ENCODE measurements at regions not wholly inside any gene's neighbourhood (a gene's known extent, or its start where the extent isn't known, plus 50 kb on each side); places are given as distances from the start of the nearest gene placed in this dataset.

- TF ChIP-seq REST (IDR thresholded peaks at IDR 0.05; ENCODE audit: low read depth, low read length) (no peak), ZNF207 (IDR thresholded peaks at IDR 0.05; ENCODE audit: borderline replicate concordance) (no peak), FOXM1 (IDR thresholded peaks at IDR 0.05; ENCODE audit: low read depth, low read length) (no peak), SPI1 (IDR thresholded peaks at IDR 0.05; ENCODE audit: borderline replicate concordance, insufficient read depth, low read depth, low read length) (no peak), CHD2 (IDR thresholded peaks at IDR 0.05; ENCODE audit: borderline replicate concordance, low read depth, low read length) (no peak), ZBTB33 (IDR thresholded peaks at IDR 0.05) (no peak), MEF2A (IDR thresholded peaks at IDR 0.05; ENCODE audit: insufficient read depth, low read depth, low read length) (no peak), EGR1 (IDR thresholded peaks at IDR 0.05; ENCODE audit: borderline replicate concordance in 1 of 2, low read depth in 2 of 2, low read length in 2 of 2) (no peak), BRCA1 (IDR thresholded peaks at IDR 0.05; ENCODE audit: low read depth, low read length) (no peak), RAD21 (IDR thresholded peaks at IDR 0.05; ENCODE audit: insufficient read depth, low read depth, low read length) (no peak), KDM1A (IDR thresholded peaks at IDR 0.05; ENCODE audit: borderline replicate concordance) (no peak), ZNF274 (IDR thresholded peaks at IDR 0.05; ENCODE audit: insufficient read depth, insufficient read length) (no peak), RCOR1 (conservative IDR thresholded peaks at IDR 0.05; ENCODE audit: low read depth, low read length) (no peak), IRF5 (IDR thresholded peaks at IDR 0.05; ENCODE audit: borderline replicate concordance) (no peak)
- ATAC-seq (no peak), FAIRE-seq (no peak), DNase-seq (ENCODE audit: low read depth, low spot score) (no peak)
- in situ Hi-C loops (cut with MboI) = no loop called here
- Histone ChIP-seq H3K27me3 (replicated peaks in 1 of 2; ENCODE audit: control insufficient read depth in 2 of 2, insufficient read depth in 2 of 2, low read length in 1 of 2) (no peaks in the 10 kb centered on the region), H3K4me1 (ENCODE audit: control insufficient read depth, insufficient read depth, low read length) (no peaks in the 10 kb centered on the region), H4K20me1 (ENCODE audit: control insufficient read depth, insufficient read depth) (no peaks in the 10 kb centered on the region), H3K9me3 (replicated peaks; ENCODE audit: control insufficient read depth, insufficient read depth, low read length) (no peaks in the 10 kb centered on the region; the same call in 2 of the 3 replicates), H3K4me2 (ENCODE audit: control insufficient read depth, insufficient read depth) (no peak overlapping the region), H3K9ac (ENCODE audit: control insufficient read depth, insufficient read depth, low read length) (no peak overlapping the region), H2AFZ (ENCODE audit: control insufficient read depth, low read depth, low read length) (no peak overlapping the region), H3K36me3 (ENCODE audit: control insufficient read depth in 2 of 2, insufficient read depth in 2 of 2, low read length in 1 of 2) (no peaks in the 10 kb centered on the region), H3K27ac (ENCODE audit: control insufficient read depth, insufficient read depth) (no peak overlapping the region), H3K4me3 (no peak overlapping the region), H3K79me2 (ENCODE audit: control insufficient read depth, insufficient read depth, low read length) (no peaks in the 10 kb centered on the region)
- ChIA-PET POLR2A (no interaction called here), RAD21 (ENCODE audit: unreplicated experiment) (no interaction called here), SMC1A (ENCODE audit: uncharacterized antibody, unreplicated experiment) (no interaction called here), CTCF (no interaction called here)
- intact Hi-C loops (cut with micrococcal nuclease; ENCODE audit: unreplicated experiment) = no loop called here
- BruUV-seq (replicated peaks) = no TSS peak
- WGBS (ENCODE audit: insufficient coverage, insufficient replicate concordance, low lambda C conversion rate, missing lambda C conversion rate) = 34% methylated on average over 2 of the region's 2 CpGs
These were observed 236.8 kb upstream of the MVB12B start for GRCh38 chr9:126089789-126090188.

Data from GM12878 (cell line).